HEK293 (cell line): ENCODE measurements at regions not wholly inside any gene's neighbourhood (a gene's known extent, or its start where the extent isn't known, plus 50 kb on each side); places are given as distances from the start of the nearest gene placed in this dataset.

Experiments
- CTCF ChIP-seq: fragments of 450-650 bp; formaldehyde crosslinking; IDR thresholded peaks from 2 replicates; pipeline ENCODE4 v1.5.1; 2016; ENCODE audit warnings: missing biosample characterization, missing genetic modification characterization
- KLF1 ChIP-seq: fragments of 450-650 bp; formaldehyde crosslinking; IDR thresholded peaks from 2 replicates; pipeline ENCODE4 v1.5.1; 2016; ENCODE audit warnings: missing biosample characterization, missing genetic modification characterization
- KLF16 ChIP-seq: fragments of 450-650 bp; formaldehyde crosslinking; IDR thresholded peaks from 2 replicates; pipeline ENCODE4 v1.5.1; 2017; ENCODE audit warnings: missing biosample characterization, missing genetic modification characterization
- PRDM4 ChIP-seq: fragments of 450-650 bp; formaldehyde crosslinking; IDR thresholded peaks from 2 replicates; pipeline ENCODE4 v1.5.1; 2017; ENCODE audit warnings: missing biosample characterization, missing genetic modification characterization
- ZFP3 ChIP-seq: fragments of 450-650 bp; formaldehyde crosslinking; IDR thresholded peaks from 2 replicates; pipeline ENCODE4 v1.5.1; 2016; ENCODE audit warnings: low read depth, missing biosample characterization, missing genetic modification characterization

- TF ChIP-seq ZFP3 (tag by site-specific recombination) (no peak), PRDM4 (no peak), KLF1 (tag by site-specific recombination) (no peak), CTCF (tag by site-specific recombination) (no peak), KLF16 (tag by site-specific recombination) (no peak)
These were observed 821.2 kb downstream of the RPA4 start for GRCh38 chrX:97704881-97705280.
